ENCODE measurements at regions not wholly inside any gene's neighbourhood (a gene's known extent, or its start where the extent isn't known, plus 50 kb on each side); places are given as distances from the start of the nearest gene placed in this dataset.

DNA sequence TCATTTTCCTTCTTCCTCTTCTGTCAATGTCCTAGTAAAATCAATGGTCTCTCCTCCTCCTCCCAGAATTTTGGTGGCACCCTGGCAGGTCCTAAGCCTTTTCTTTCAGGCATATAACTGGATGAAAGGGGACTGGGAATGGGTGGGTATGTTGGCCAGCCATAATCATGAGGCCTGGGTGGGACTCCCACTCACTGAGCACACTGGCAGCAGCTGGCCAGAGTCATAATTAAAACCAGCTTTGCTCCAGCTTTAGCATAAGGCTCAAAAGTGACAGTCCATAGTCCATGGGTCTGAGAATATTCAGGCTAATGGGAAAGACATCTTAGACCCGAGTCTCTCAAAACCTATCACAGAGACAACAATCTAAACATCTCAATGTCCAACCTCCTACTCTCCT, 190.0 kb upstream of the BTBD3 start:
- no peaks in the 10 kb centered on the region for H3K9me3 ChIP-seq (ENCODE audit: control insufficient read depth, insufficient read depth, low read depth, low read length)
- no TSS peak for BruUV-seq (replicated peaks)
- no peak for TF ChIP-seq TCF7L2 (IDR thresholded peaks at IDR 0.05; ENCODE audit: low read depth, low read length)
- TF ChIP-seq POLR2AphosphoS5 (IDR thresholded peaks at IDR 0.05; ENCODE audit: low read depth, low read length) = no peak
- TF ChIP-seq CTCF (IDR thresholded peaks at IDR 0.05) = no peak
- TF ChIP-seq, protein P1, sequence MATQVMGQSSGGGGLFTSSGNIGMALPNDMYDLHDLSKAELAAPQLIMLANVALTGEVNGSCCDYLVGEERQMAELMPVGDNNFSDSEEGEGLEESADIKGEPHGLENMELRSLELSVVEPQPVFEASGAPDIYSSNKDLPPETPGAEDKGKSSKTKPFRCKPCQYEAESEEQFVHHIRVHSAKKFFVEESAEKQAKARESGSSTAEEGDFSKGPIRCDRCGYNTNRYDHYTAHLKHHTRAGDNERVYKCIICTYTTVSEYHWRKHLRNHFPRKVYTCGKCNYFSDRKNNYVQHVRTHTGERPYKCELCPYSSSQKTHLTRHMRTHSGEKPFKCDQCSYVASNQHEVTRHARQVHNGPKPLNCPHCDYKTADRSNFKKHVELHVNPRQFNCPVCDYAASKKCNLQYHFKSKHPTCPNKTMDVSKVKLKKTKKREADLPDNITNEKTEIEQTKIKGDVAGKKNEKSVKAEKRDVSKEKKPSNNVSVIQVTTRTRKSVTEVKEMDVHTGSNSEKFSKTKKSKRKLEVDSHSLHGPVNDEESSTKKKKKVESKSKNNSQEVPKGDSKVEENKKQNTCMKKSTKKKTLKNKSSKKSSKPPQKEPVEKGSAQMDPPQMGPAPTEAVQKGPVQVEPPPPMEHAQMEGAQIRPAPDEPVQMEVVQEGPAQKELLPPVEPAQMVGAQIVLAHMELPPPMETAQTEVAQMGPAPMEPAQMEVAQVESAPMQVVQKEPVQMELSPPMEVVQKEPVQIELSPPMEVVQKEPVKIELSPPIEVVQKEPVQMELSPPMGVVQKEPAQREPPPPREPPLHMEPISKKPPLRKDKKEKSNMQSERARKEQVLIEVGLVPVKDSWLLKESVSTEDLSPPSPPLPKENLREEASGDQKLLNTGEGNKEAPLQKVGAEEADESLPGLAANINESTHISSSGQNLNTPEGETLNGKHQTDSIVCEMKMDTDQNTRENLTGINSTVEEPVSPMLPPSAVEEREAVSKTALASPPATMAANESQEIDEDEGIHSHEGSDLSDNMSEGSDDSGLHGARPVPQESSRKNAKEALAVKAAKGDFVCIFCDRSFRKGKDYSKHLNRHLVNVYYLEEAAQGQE (IDR thresholded peaks at IDR 0.05; ENCODE audit: insufficient read depth in 1 of 2, low read depth in 2 of 2, low read length in 1 of 2) = no peak
- no peak for TF ChIP-seq SIN3A (IDR thresholded peaks at IDR 0.05; ENCODE audit: borderline replicate concordance, insufficient read depth, low read depth, low read length)
- no peak overlapping the region for H3K4me3 ChIP-seq (ENCODE audit: low read depth in 2 of 2, low read length in 2 of 2)
- intact Hi-C loops (cut with micrococcal nuclease; ENCODE audit: unreplicated experiment) = no loop called here
- no peak overlapping the region for H3K27ac ChIP-seq (ENCODE audit: low read length)
- ChIA-PET POLR2A (no interaction called here), CTCF (no interaction called here)
- ATAC-seq = no peak
- H3K36me3 ChIP-seq (ENCODE audit: control insufficient read depth, insufficient read depth, low read length) = no peaks in the 10 kb centered on the region
- no peak for DNase-seq (ENCODE audit: low read depth, low spot score)
- in situ Hi-C loops (cut with HindIII; ENCODE audit: low pct_unique_long_range_greater_than_20kb, low sequenced_read_pairs) = no loop called here
- no peaks in the 10 kb centered on the region for H3K4me1 ChIP-seq (ENCODE audit: control insufficient read depth, insufficient read depth, low read length)
- H3K27me3 ChIP-seq (ENCODE audit: control insufficient read depth, insufficient read depth, low read length) = no peaks in the 10 kb centered on the region

- Histone ChIP-seq H3K4me3 (ENCODE audit: low read depth in 2 of 2, low read length in 2 of 2) (no peak overlapping the region), H3K9me3 (ENCODE audit: control insufficient read depth, insufficient read depth, low read depth, low read length) (no peaks in the 10 kb centered on the region), H3K36me3 (ENCODE audit: control insufficient read depth, insufficient read depth, low read length) (no peaks in the 10 kb centered on the region), H3K27ac (ENCODE audit: low read length) (no peak overlapping the region), H3K4me1 (ENCODE audit: control insufficient read depth, insufficient read depth, low read length) (no peaks in the 10 kb centered on the region), H3K27me3 (ENCODE audit: control insufficient read depth, insufficient read depth, low read length) (no peaks in the 10 kb centered on the region)
- intact Hi-C loops (cut with micrococcal nuclease; ENCODE audit: unreplicated experiment) (no loop called here), in situ Hi-C loops (cut with HindIII; ENCODE audit: low pct_unique_long_range_greater_than_20kb, low sequenced_read_pairs) (no loop called here)
- POLR2A ChIA-PET = no interaction called here
- ATAC-seq (no peak), DNase-seq (ENCODE audit: low read depth, low spot score) (no peak)
- TF ChIP-seq, protein P1 (IDR thresholded peaks at IDR 0.05; ENCODE audit: insufficient read depth in 1 of 2, low read depth in 2 of 2, low read length in 1 of 2) = no peak
- TF ChIP-seq TCF7L2 (IDR thresholded peaks at IDR 0.05; ENCODE audit: low read depth, low read length) (no peak), CTCF (IDR thresholded peaks at IDR 0.05) (no peak), SIN3A (IDR thresholded peaks at IDR 0.05; ENCODE audit: borderline replicate concordance, insufficient read depth, low read depth, low read length) (no peak), POLR2AphosphoS5 (IDR thresholded peaks at IDR 0.05; ENCODE audit: low read depth, low read length) (no peak)
- CTCF ChIA-PET = no interaction called here
- no TSS peak for BruUV-seq (replicated peaks)
Observed at GRCh38 chr20:11728937-11729336, 188.8 kb upstream of the BTBD3 start.

All from Panc1 (cell line).